Prostate gland (tissue), 2 donors: ENCODE measurements at regions not wholly inside any gene's neighbourhood (a gene's known extent, or its start where the extent isn't known, plus 50 kb on each side); places are given as distances from the start of the nearest gene placed in this dataset.

Source experiments
- POLR2A ChIP-seq: fragments of 450-650 bp; IDR thresholded peaks from one replicate; pipeline ENCODE4 v1.6.1; 2016; ENCODE audit warnings: antibody characterized with exemption, mild to moderate bottlenecking
- POLR2AphosphoS5 ChIP-seq: sonication (generic); formaldehyde crosslinking; IDR thresholded peaks from one replicate; pipeline ENCODE4 v1.6.1; 2017; ENCODE audit warnings: antibody characterized with exemption
- TF ChIP-seq, protein P1 (sequence below), 4 experiments: fragments of 200-600 bp in 2 of 4; fragments of 450-650 bp in 2 of 4; sonication (generic) in 2 of 4; IDR thresholded peaks; 1 replicate in 3 of 4; 2 replicates in 1 of 4; pipeline ENCODE4 v1.5.1; 2016 to 2019; ENCODE audit warnings: antibody characterized with exemption in 4 of 4, mild to moderate bottlenecking in 2 of 4, moderate library complexity in 2 of 4

DNA sequence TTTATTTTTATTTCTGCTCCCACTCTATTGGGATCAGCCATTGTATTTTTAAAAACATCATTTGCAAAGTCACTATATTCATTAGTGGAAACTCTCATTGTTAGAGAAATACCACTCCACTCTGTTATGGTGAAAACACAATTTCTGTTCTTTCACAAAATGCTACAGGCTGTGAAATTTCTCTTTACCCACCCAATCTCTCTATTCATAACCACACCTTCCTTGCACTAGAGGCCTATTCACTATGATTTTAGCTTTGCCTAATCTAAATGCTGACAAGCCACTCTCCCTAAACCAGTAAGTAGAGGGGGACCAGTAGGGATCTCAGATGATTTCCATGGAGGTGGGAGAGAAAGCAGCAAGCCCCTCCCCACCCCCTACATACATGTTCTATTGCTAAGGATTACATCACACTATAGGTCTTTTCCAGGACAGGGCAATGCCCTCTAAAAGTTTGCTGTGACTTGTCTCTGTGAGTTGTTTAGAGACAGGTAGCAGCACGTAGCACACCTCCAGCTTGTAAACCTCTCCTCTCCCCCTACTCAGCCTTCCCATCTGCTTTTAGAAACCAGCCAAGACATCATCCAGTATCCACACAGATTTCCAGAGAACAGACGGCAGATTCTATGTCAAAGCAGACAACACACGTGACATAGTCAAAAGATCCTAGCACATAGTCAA, 58.3 kb upstream of the PPP1R3C start:
- TF ChIP-seq POLR2A (no peak), POLR2AphosphoS5 (no peak)
- TF ChIP-seq, protein P1, sequence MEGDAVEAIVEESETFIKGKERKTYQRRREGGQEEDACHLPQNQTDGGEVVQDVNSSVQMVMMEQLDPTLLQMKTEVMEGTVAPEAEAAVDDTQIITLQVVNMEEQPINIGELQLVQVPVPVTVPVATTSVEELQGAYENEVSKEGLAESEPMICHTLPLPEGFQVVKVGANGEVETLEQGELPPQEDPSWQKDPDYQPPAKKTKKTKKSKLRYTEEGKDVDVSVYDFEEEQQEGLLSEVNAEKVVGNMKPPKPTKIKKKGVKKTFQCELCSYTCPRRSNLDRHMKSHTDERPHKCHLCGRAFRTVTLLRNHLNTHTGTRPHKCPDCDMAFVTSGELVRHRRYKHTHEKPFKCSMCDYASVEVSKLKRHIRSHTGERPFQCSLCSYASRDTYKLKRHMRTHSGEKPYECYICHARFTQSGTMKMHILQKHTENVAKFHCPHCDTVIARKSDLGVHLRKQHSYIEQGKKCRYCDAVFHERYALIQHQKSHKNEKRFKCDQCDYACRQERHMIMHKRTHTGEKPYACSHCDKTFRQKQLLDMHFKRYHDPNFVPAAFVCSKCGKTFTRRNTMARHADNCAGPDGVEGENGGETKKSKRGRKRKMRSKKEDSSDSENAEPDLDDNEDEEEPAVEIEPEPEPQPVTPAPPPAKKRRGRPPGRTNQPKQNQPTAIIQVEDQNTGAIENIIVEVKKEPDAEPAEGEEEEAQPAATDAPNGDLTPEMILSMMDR (IDR thresholded peaks at IDR 0.05) = no peak
